ENCODE measurements at regions not wholly inside any gene's neighbourhood (a gene's known extent, or its start where the extent isn't known, plus 50 kb on each side); places are given as distances from the start of the nearest gene placed in this dataset.

GRCh38 chr3:35537265-35537664, 102.1 kb upstream of the ARPP21 start:
- no peaks in the 10 kb centered on the region for H3K9me3 Mint-ChIP-seq (ENCODE audit: low read depth)
- intact Hi-C loops (cut with DNase I, micrococcal nuclease) = no loop called here
- H3K4me3 Mint-ChIP-seq = no peak overlapping the region
- no peak for ATAC-seq
- H3K27ac Mint-ChIP-seq = no peak overlapping the region
- CTCF ChIA-PET = interaction anchor here (0.6 kb wide), 1 partner anchor 1560 kb away, joined by 4 read pairs; no protein-coding TSS in a partner anchor
- no peaks in the 10 kb centered on the region for H3K36me3 Mint-ChIP-seq (ENCODE audit: low read depth)
- no peaks in the 10 kb centered on the region for H3K4me1 Mint-ChIP-seq
- no peak for DNase-seq
- POLR2A ChIA-PET = no interaction called here
- no peaks in the 10 kb centered on the region for H3K27me3 Mint-ChIP-seq

GRCh38 chr3:35544976-35545375, 94.3 kb upstream of the ARPP21 start:
- DNase-seq (no peak), ATAC-seq (no peak)
- ChIA-PET POLR2A (no interaction called here), CTCF (no interaction called here)
- Mint-ChIP-seq H3K4me1 (no peaks in the 10 kb centered on the region), H3K27me3 (no peaks in the 10 kb centered on the region), H3K36me3 (ENCODE audit: low read depth) (no peaks in the 10 kb centered on the region), H3K4me3 (no peak overlapping the region), H3K27ac (no peak overlapping the region), H3K9me3 (ENCODE audit: low read depth) (peaks cover 2% of the 10 kb centered on the region)
- intact Hi-C loops (cut with DNase I, micrococcal nuclease) = no loop called here

GRCh38 chr3:35549690-35550089, 89.6 kb upstream of the ARPP21 start:
- Mint-ChIP-seq H3K4me3 (no peak overlapping the region), H3K27ac (no peak overlapping the region), H3K27me3 (no peaks in the 10 kb centered on the region), H3K4me1 (no peaks in the 10 kb centered on the region), H3K9me3 (ENCODE audit: low read depth) (peaks cover under 1% of the 10 kb centered on the region), H3K36me3 (ENCODE audit: low read depth) (no peaks in the 10 kb centered on the region)
- intact Hi-C loops (cut with DNase I, micrococcal nuclease) = no loop called here
- ATAC-seq = no peak
- POLR2A ChIA-PET = no interaction called here
- no peak for DNase-seq
- CTCF ChIA-PET = no interaction called here

- H3K4me3 Mint-ChIP-seq = no peak overlapping the region
- H3K27me3 Mint-ChIP-seq = no peaks in the 10 kb centered on the region
- H3K9me3 Mint-ChIP-seq (ENCODE audit: low read depth) = peaks cover 3% of the 10 kb centered on the region
- H3K36me3 Mint-ChIP-seq (ENCODE audit: low read depth) = no peaks in the 10 kb centered on the region
- ATAC-seq = no peak
- CTCF ChIA-PET = no interaction called here
- intact Hi-C loops (cut with DNase I, micrococcal nuclease) = no loop called here
- no peak for DNase-seq
- POLR2A ChIA-PET = no interaction called here
- H3K27ac Mint-ChIP-seq = no peak overlapping the region
- H3K4me1 Mint-ChIP-seq = no peaks in the 10 kb centered on the region
Measured at GRCh38 chr3:35562141-35562540, 77.2 kb upstream of the ARPP21 start.

GRCh38 chr3:35565048-35565447, 74.3 kb upstream of the ARPP21 start:
- H3K9me3 Mint-ChIP-seq (ENCODE audit: low read depth) = peaks cover 2% of the 10 kb centered on the region
- H3K4me1 Mint-ChIP-seq = no peaks in the 10 kb centered on the region
- CTCF ChIA-PET = no interaction called here
- no peak overlapping the region for H3K27ac Mint-ChIP-seq
- no peak overlapping the region for H3K4me3 Mint-ChIP-seq
- no peaks in the 10 kb centered on the region for H3K36me3 Mint-ChIP-seq (ENCODE audit: low read depth)
- H3K27me3 Mint-ChIP-seq = no peaks in the 10 kb centered on the region
- POLR2A ChIA-PET = no interaction called here
- intact Hi-C loops (cut with DNase I, micrococcal nuclease) = no loop called here
- DNase-seq (no peak), ATAC-seq (no peak)
